DMS153 treated with DMSO at 0.1 percent for 48 hours (cell line): ENCODE measurements at regions not wholly inside any gene's neighbourhood (a gene's known extent, or its start where the extent isn't known, plus 50 kb on each side); places are given as distances from the start of the nearest gene placed in this dataset.

Experiments used
- DNase-seq: peaks from one replicate; lab custom pipeline; 2025; ENCODE audit not compliant: unreplicated experiment; lab: John Stamatoyannopoulos, UW

GRCh38 chrX:16488959-16489358 lies 161.0 kb upstream of the S100G start:
- DNase-seq, result no peak

GRCh38 chrX:16491461-16491860 lies 158.5 kb upstream of the S100G start:
- no peak for DNase-seq

DNA sequence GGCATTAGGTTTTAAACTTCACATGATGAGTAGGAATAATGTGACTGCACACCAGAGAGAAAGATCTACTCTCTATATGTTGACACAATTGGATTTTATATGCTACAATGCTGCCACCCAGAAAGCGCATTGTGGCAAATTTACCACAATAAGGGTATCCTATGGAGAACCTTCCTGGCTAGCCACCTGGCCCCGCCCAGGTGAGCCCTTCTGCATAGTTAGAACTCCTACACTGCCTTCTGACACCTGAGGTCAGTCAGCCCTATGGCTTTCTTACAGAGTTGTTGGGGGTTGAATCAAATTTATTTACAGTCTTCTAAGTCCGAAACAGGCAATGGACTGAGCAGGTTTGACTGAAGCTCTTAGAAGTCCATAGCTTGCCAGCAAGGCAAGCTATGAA lies 153.8 kb upstream of the S100G start:
- DNase-seq, result no peak

DNA sequence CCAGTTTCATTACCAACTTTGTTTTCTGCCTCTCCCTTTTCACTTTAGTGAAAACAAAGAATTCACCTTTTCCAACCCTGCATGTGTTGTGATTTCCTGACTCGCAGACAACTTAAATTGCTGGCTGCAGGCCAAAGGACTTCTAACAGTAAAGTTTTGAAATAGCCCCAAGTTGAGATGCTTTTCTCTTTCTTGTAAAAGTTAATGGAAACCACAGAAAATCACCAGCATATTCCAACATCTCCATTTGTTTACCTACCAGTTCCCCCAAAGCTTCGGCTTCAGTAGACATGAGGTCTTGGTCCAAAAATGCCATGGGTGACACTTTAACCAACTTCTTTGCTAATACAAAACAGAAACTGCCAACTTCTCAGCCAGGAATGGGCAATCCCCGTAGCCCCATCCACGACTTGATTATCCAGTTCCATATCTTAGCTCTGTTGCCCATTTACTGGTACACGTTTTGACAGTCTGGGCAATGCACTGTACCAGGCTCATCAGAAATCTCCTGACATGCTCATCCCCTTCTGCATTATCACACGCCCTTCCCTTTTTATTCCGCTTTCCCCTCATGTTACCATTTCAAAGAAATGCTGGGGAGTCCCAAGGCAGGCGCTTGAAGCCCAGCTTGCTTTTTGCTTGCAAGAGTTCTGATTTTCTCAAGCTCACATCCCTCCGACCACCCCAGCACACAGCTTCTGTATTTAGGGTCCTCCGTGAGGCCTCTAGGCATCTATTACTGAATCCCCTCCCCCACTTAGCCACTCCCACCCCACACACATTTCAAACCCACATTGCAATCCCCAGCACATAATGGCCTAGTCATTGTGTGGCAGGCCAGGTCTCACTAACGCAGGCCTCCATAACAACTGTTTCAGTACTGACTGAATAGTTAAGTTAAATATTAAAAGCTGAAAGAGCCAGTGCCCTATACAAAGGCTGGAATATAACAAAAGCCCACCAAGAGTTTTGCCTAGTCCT lies 137.9 kb upstream of the S100G start:
- no peak for DNase-seq

DNA sequence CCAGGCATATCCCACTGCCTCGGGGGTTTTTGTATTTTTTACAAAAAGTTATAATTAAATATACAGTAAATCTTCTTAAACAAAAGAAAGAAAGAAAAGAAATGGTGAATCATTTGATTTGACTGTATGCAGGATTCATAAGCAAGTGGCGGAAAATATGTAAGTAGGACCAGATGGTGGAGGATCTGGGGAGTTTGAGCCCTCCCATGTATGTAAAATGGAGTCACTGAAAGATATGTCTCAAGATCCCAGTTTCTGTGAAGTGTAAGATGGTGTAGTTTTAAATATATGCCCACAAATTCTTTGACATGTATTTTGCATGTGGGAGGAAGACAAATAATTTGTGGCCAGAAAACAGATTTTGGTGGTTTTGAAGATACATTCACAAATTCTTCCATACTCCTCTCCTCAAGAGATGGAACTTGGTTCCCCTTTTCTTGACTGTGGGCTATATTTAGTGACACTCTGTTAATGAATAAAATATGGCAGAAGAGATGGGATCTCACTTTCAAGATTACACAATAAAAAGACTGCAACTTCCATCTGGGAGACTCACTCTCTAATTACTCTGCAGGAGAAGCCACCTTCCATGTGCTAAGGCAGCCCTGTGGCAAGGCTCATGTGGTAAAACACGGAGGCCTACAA lies 133.6 kb upstream of the S100G start:
- no peak for DNase-seq

GRCh38 chrX:16517039-16517605 lies 132.8 kb upstream of the S100G start:
- DNase-seq, result no peak

DNA sequence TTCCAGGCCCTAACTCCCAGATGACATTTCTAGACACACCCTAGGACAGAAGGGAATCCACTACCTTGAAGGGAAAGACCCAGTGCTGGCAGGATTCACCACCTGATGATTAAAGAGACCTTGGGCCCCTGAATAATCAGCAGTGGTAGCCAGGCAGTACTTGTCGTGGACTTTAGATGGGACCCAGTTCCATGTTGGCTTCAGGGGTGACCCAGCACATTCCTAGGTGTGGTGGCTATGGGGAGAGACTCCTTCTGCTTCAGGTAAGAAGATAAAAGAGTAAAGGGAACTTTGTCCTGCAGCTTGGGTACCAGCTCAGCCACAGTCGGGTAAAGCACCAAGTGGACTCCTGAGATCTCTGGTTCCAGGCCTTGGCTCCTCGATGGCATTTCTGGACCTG lies 131.8 kb upstream of the S100G start:
- no peak for DNase-seq

- no peak for DNase-seq
Observed at GRCh38 chrX:16524316-16524715, 125.6 kb upstream of the S100G start.

- no peak for DNase-seq
Observed at GRCh38 chrX:16526003-16526402, 124.0 kb upstream of the S100G start.

- no peak for DNase-seq
Observed at GRCh38 chrX:16528620-16529019, 121.3 kb upstream of the S100G start.
